Peyer's patch (tissue), 4 donors: ENCODE measurements at regions not wholly inside any gene's neighbourhood (a gene's known extent, or its start where the extent isn't known, plus 50 kb on each side); places are given as distances from the start of the nearest gene placed in this dataset.

Source experiments
- DNase-seq, 3 donors: peaks; one replicate each; pipeline ENCODE4 v3.0.0-alpha.2; 2017 to 2019
- H3K27ac ChIP-seq, 4 donors: fragments of 200-600 bp; sonication (generic); one replicate each; pipeline ENCODE4 v1.5.1; 2016 to 2019
- H3K27me3 ChIP-seq, 2 donors: fragments of 200-600 bp; sonication (generic); one replicate each; pipeline ENCODE4 v1.5.1; 2019
- H3K36me3 ChIP-seq, 3 donors: fragments of 200-600 bp; sonication (generic); one replicate each; pipeline ENCODE4 v1.5.1; 2016 to 2019
- H3K4me1 ChIP-seq, 4 donors: fragments of 200-600 bp; sonication (generic); one replicate each; pipeline ENCODE4 v1.5.1; 2016 to 2019
- H3K4me3 ChIP-seq, 4 donors: fragments of 200-600 bp; sonication (generic); 1 replicate in 3 of 4; 2 replicates in 1 of 4; pipeline ENCODE4 v1.5.1; 2016 to 2019; ENCODE audit warnings: mild to moderate bottlenecking in 1 of 4
- H3K9me3 ChIP-seq, 4 donors: fragments of 200-600 bp; sonication (generic); one replicate each; pipeline ENCODE4 v1.5.1; 2016 to 2019; ENCODE audit warnings: mild to moderate bottlenecking in 1 of 4
- CTCF ChIP-seq, 6 experiments: fragments of 450-650 bp in 4 of 6; fragments of 200-600 bp in 2 of 6; sonication (generic) in 1 of 6; IDR thresholded peaks; one replicate each; pipeline ENCODE4 v1.5.1; 2017 to 2019; ENCODE audit warnings: antibody characterized with exemption in 6 of 6, mild to moderate bottlenecking in 3 of 6, moderate library complexity in 1 of 6
- POLR2A ChIP-seq, 2 donors: fragments of 450-650 bp; IDR thresholded peaks; one replicate each; pipeline ENCODE4 v1.5.1; 2017; ENCODE audit warnings: antibody characterized with exemption in 2 of 2, mild to moderate bottlenecking in 2 of 2, moderate library complexity in 2 of 2

DNA sequence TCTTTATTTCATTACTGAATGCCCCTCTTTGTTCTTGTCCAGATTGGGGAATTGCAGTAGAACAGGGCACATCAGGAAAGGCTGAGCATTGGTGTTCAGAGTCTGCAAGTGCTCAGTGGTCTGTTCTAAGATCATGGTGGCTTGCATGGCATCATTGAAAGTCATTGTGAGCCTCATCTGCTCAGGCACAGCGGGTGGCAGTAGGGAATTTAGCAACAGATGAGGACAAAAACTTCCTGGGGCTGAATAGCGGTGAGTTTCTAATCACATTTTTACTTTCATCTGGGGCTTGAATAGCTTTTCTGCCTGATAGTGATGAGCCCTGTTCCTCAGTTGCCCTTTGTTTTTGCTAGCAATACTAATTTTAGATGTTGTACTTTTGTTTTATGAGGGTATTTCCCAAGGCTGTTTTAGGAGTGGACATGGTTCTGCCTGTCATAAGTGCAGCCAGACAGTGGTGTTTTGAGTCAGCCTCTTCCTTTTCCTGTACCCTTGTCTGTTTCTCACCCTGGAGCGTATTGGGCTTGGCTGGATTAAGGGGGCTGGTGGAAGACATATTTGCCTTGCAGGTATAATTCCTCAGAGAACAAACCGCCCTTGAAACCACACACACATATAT, 127.2 kb upstream of the IL12A start:
- Histone ChIP-seq H3K27me3 (no peaks in the 10 kb centered on the region), H3K36me3 (no peaks in the 10 kb centered on the region), H3K4me1 (peaks cover 0 to 4% (median 0%) of the 10 kb centered on the region in 4 donors), H3K27ac (no peak overlapping the region), H3K9me3 (no peaks in the 10 kb centered on the region), H3K4me3 (no peak overlapping the region)
- TF ChIP-seq POLR2A (IDR thresholded peaks at IDR 0.05) (no peak), CTCF (IDR thresholded peaks at IDR 0.05) (no peak)
- no peak for DNase-seq

GRCh38 chr3:159865041-159865579, 123.5 kb upstream of the IL12A start:
- TF ChIP-seq POLR2A (IDR thresholded peaks at IDR 0.05) (no peak), CTCF (IDR thresholded peaks at IDR 0.05) (no peak)
- no peak for DNase-seq
- no peak overlapping the region for H3K4me3 ChIP-seq
- H3K4me1 ChIP-seq: no peaks in the 10 kb centered on the region
- H3K9me3 ChIP-seq: no peaks in the 10 kb centered on the region
- no peak overlapping the region for H3K27ac ChIP-seq
- no peaks in the 10 kb centered on the region for H3K27me3 ChIP-seq
- no peaks in the 10 kb centered on the region for H3K36me3 ChIP-seq

DNA sequence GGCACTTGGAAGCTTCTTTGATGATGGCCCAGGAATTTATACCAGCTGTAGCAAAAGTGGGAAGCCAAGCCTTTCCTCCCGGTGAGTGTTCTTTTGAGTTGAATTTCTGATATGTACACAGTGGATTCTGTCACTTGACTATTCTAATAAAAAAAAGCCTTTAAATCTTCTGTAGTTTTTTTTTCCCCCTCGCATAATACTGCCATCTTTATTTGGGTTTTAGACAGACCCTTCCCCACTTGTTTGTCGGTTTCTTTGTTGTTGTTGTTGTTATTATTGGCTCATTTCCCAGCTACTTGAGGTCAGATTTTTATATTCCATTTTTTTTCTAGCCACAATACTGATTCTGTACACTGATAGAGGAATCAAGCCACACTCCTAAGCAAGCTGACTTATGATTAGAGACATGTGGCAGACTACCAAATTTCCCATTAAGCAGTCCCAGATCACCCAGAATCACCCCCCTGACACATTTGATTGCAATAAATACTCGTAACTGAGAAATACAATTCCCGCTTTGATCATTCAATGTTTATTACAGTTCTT, 122.4 kb upstream of the IL12A start:
- Histone ChIP-seq H3K27me3 (no peaks in the 10 kb centered on the region), H3K4me3 (no peak overlapping the region), H3K27ac (no peak overlapping the region)

DNA sequence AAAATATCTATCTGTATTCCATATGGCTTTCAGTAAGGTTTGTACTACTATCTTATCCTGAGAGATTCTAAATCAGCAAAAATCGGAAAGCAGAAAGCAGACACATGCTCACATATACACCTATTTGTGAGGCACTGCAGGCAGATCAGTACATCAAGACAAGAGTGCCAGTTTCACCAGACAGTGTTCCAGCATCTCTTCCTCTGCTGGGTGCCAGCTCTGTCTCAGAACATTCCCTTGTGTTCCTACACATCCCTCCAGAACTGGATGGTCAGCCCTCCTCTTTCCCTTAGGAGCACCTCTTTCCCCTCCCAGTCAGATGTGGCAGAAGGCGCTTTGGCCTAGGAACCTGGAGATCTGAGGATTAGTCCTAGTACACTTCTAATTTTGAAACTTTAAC, 121.3 kb upstream of the IL12A start:
- DNase-seq: no peak
- Histone ChIP-seq H3K27me3 (no peaks in the 10 kb centered on the region), H3K36me3 (no peaks in the 10 kb centered on the region), H3K27ac (no peak overlapping the region), H3K4me3 (no peak overlapping the region), H3K9me3 (no peaks in the 10 kb centered on the region), H3K4me1 (no peaks in the 10 kb centered on the region)
- no peak for TF ChIP-seq CTCF (IDR thresholded peaks at IDR 0.05)
- TF ChIP-seq POLR2A (IDR thresholded peaks at IDR 0.05): no peak

More for the DNA sequence above, 122.4 kb upstream of the IL12A start:
- TF ChIP-seq POLR2A (IDR thresholded peaks at IDR 0.05) (no peak), CTCF (IDR thresholded peaks at IDR 0.05) (no peak)
- H3K9me3 ChIP-seq: no peaks in the 10 kb centered on the region
- no peaks in the 10 kb centered on the region for H3K4me1 ChIP-seq
- DNase-seq: no peak
- H3K36me3 ChIP-seq: no peaks in the 10 kb centered on the region

- Histone ChIP-seq H3K27ac (no peak overlapping the region), H3K4me3 (no peak overlapping the region), H3K9me3 (no peaks in the 10 kb centered on the region), H3K36me3 (no peaks in the 10 kb centered on the region), H3K27me3 (no peaks in the 10 kb centered on the region), H3K4me1 (no peaks in the 10 kb centered on the region)
- DNase-seq: no peak
- TF ChIP-seq POLR2A (IDR thresholded peaks at IDR 0.05) (no peak), CTCF (IDR thresholded peaks at IDR 0.05) (no peak)
These were observed 117.9 kb upstream of the IL12A start for GRCh38 chr3:159870723-159871122.
